ENCODE measurements at regions not wholly inside any gene's neighbourhood (a gene's known extent, or its start where the extent isn't known, plus 50 kb on each side); places are given as distances from the start of the nearest gene placed in this dataset.

- SMC1A ChIA-PET (ENCODE audit: uncharacterized antibody, unreplicated experiment), result no interaction called here
- 56% methylated on average over 3 of the region's 3 CpGs for WGBS (ENCODE audit: insufficient coverage, insufficient replicate concordance, low lambda C conversion rate, missing lambda C conversion rate)
- intact Hi-C loops (cut with micrococcal nuclease; ENCODE audit: unreplicated experiment) (no loop called here), in situ Hi-C loops (cut with MboI) (no loop called here)
- no peak overlapping the region for H2AFZ ChIP-seq (ENCODE audit: control insufficient read depth, low read depth, low read length)
- BruUV-seq (replicated peaks), result no TSS peak
- H3K79me2 ChIP-seq (ENCODE audit: control insufficient read depth, insufficient read depth, low read length), result no peaks in the 10 kb centered on the region
- no peak overlapping the region for H3K9ac ChIP-seq (ENCODE audit: control insufficient read depth, insufficient read depth, low read length)
- H3K9me3 ChIP-seq (replicated peaks; ENCODE audit: control insufficient read depth, insufficient read depth, low read length), result no peaks in the 10 kb centered on the region
- H3K4me3 ChIP-seq, result no peak overlapping the region
- CTCF ChIA-PET, result interaction anchor here (1.9 kb wide), 1 partner anchor 13 kb away, joined by 4 read pairs; no protein-coding TSS in a partner anchor
- TF ChIP-seq BCL11A (IDR thresholded peaks at IDR 0.05; ENCODE audit: low read depth, low read length) (no peak), BRCA1 (IDR thresholded peaks at IDR 0.05; ENCODE audit: low read depth, low read length) (no peak), SPI1 (IDR thresholded peaks at IDR 0.05; ENCODE audit: borderline replicate concordance, insufficient read depth, low read depth, low read length) (no peak), TCF3 (IDR thresholded peaks at IDR 0.05; ENCODE audit: borderline replicate concordance, insufficient read depth, low read depth, low read length) (no peak), RELA (IDR thresholded peaks at IDR 0.05; ENCODE audit: borderline replicate concordance, partially characterized antibody) (no peak), NR2C2 (IDR thresholded peaks at IDR 0.05; ENCODE audit: borderline replicate concordance, control insufficient read depth, insufficient read length, low read depth) (no peak), RAD21 (IDR thresholded peaks at IDR 0.05; ENCODE audit: insufficient read depth, low read depth, low read length) (no peak), MEF2B (IDR thresholded peaks at IDR 0.05; ENCODE audit: partially characterized antibody, poor library complexity, severe bottlenecking) (no peak), TCF7 (IDR thresholded peaks at IDR 0.05; ENCODE audit: borderline replicate concordance) (no peak), TCF12 (IDR thresholded peaks at IDR 0.05; ENCODE audit: low read depth, low read length) (no peak), EED (IDR thresholded peaks at IDR 0.05; ENCODE audit: low read depth) (no peak), SUZ12 (IDR thresholded peaks at IDR 0.05; ENCODE audit: unreplicated experiment) (no peak)
- TF ChIP-seq, protein P1, sequence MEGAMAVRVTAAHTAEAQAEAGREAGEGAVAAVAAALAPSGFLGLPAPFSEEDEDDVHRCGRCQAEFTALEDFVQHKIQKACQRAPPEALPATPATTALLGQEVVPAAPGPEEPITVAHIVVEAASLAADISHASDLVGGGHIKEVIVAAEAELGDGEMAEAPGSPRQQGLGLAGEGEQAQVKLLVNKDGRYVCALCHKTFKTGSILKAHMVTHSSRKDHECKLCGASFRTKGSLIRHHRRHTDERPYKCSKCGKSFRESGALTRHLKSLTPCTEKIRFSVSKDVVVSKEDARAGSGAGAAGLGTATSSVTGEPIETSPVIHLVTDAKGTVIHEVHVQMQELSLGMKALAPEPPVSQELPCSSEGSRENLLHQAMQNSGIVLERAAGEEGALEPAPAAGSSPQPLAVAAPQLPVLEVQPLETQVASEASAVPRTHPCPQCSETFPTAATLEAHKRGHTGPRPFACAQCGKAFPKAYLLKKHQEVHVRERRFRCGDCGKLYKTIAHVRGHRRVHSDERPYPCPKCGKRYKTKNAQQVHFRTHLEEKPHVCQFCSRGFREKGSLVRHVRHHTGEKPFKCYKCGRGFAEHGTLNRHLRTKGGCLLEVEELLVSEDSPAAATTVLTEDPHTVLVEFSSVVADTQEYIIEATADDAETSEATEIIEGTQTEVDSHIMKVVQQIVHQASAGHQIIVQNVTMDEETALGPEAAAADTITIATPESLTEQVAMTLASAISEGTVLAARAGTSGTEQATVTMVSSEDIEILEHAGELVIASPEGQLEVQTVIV (IDR thresholded peaks at IDR 0.05; ENCODE audit: borderline replicate concordance, partially characterized antibody), result no peak
- TF ChIP-seq, protein P2, sequence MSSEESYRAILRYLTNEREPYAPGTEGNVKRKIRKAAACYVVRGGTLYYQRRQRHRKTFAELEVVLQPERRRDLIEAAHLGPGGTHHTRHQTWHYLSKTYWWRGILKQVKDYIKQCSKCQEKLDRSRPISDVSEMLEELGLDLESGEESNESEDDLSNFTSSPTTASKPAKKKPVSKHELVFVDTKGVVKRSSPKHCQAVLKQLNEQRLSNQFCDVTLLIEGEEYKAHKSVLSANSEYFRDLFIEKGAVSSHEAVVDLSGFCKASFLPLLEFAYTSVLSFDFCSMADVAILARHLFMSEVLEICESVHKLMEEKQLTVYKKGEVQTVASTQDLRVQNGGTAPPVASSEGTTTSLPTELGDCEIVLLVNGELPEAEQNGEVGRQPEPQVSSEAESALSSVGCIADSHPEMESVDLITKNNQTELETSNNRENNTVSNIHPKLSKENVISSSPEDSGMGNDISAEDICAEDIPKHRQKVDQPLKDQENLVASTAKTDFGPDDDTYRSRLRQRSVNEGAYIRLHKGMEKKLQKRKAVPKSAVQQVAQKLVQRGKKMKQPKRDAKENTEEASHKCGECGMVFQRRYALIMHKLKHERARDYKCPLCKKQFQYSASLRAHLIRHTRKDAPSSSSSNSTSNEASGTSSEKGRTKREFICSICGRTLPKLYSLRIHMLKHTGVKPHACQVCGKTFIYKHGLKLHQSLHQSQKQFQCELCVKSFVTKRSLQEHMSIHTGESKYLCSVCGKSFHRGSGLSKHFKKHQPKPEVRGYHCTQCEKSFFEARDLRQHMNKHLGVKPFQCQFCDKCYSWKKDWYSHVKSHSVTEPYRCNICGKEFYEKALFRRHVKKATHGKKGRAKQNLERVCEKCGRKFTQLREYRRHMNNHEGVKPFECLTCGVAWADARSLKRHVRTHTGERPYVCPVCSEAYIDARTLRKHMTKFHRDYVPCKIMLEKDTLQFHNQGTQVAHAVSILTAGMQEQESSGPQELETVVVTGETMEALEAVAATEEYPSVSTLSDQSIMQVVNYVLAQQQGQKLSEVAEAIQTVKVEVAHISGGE (CRISPR knock-in tag; IDR thresholded peaks at IDR 0.05), result no peak
- H3K36me3 ChIP-seq (ENCODE audit: control insufficient read depth in 2 of 2, insufficient read depth in 2 of 2, low read length in 1 of 2), result no peaks in the 10 kb centered on the region
- FAIRE-seq, result no peak
- no peaks in the 10 kb centered on the region for H3K27me3 ChIP-seq (replicated peaks in 1 of 2; ENCODE audit: control insufficient read depth in 2 of 2, insufficient read depth in 2 of 2, low read length in 1 of 2)
- DNase-seq (ENCODE audit: low read depth, low spot score), result no peak
- H4K20me1 ChIP-seq (ENCODE audit: control insufficient read depth, insufficient read depth), result no peaks in the 10 kb centered on the region
- ATAC-seq, result no peak
- POLR2A ChIA-PET, result no interaction called here
- no peaks in the 10 kb centered on the region for H3K4me1 ChIP-seq (ENCODE audit: control insufficient read depth, insufficient read depth, low read length)
- RAD21 ChIA-PET (ENCODE audit: unreplicated experiment), result no interaction called here
- H3K27ac ChIP-seq (ENCODE audit: control insufficient read depth, insufficient read depth), result no peak overlapping the region
- no peak overlapping the region for H3K4me2 ChIP-seq (ENCODE audit: control insufficient read depth, insufficient read depth)
These were observed 139.4 kb upstream of the AGR3 start for GRCh38 chr7:17021205-17021604.
